ENCODE measurements at regions not wholly inside any gene's neighbourhood (a gene's known extent, or its start where the extent isn't known, plus 50 kb on each side); places are given as distances from the start of the nearest gene placed in this dataset.
"Not testable (repeated sequence)": the region's sequence is repeated elsewhere in the genome, so short reads cannot be mapped to it uniquely, and the experiment has no call there.

DNA sequence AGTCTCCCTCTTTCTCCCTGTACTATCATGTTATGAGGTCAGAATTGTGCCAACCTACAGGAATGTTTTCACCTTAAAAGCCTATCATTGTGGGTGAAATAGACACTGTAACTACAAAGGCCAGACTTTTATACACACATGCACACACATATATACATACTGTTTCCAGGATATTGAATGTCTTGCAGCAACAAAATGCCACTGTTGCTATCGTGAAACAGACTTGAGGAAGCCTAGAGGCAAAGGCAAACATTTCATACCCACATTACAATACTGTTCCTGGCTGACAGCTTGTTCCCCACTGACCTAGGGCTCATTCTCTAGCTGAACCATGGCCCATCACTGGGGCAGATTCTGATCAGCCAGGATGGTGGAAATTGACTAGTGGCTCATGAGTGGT is 125.1 kb upstream of the DUSP10 start:
- ChIA-PET CTCF (no interaction called here), POLR2A (no interaction called here)
- DNase-seq (ENCODE audit: low read depth, low spot score) = no peak
- TF ChIP-seq CTCF (IDR thresholded peaks at IDR 0.05; ENCODE audit: insufficient read depth, low read length, missing control alignments) = no peak
- H3K4me3 ChIP-seq (ENCODE audit: low read depth, low read length) = no peak overlapping the region

GRCh38 chr1:221865808-221866207 is 123.9 kb upstream of the DUSP10 start:
- TF ChIP-seq CTCF (IDR thresholded peaks at IDR 0.05; ENCODE audit: insufficient read depth, low read length, missing control alignments) = no peak
- ChIA-PET POLR2A (interaction anchor here (0.7 kb wide), 1 partner anchor 124 kb away, joined by 3 read pairs; no protein-coding TSS in a partner anchor), CTCF (interaction anchor here (1.0 to 1.3 kb wide), 3 partner anchors 11 to 424 kb away, joined by 3 to 4 read pairs (median 3); no protein-coding TSS in a partner anchor)
- no peak overlapping the region for H3K4me3 ChIP-seq (ENCODE audit: low read depth, low read length)
- no peak for DNase-seq (ENCODE audit: low read depth, low spot score)

- no peak overlapping the region for H3K4me3 ChIP-seq (ENCODE audit: low read depth, low read length)
- no peak for DNase-seq (ENCODE audit: low read depth, low spot score)
- POLR2A ChIA-PET = no interaction called here
- CTCF ChIA-PET = no interaction called here
- TF ChIP-seq CTCF (IDR thresholded peaks at IDR 0.05; ENCODE audit: insufficient read depth, low read length, missing control alignments) = no peak
These were observed 121.7 kb upstream of the DUSP10 start for GRCh38 chr1:221863635-221864034.

DNA sequence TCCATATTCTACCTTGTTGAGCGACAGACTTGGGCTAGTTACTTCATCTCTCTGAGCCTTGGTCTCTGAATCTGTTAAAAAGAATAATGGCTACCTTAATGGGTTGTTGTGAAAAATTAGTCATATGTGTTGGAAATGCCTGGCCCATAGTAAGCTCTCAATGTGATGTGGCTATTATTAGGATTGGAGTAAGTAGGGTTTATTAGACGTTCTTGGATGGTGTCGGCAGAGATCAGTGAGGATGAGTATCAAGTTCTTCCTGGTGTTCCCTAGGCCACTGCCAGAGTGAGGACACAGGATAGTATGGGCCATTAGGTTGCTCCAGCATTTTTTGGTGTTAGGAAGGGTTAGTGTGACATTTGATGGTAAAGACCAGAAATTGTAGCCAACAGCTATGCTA is 121.1 kb upstream of the DUSP10 start:
- H3K4me3 ChIP-seq (ENCODE audit: low read depth, low read length) = no peak overlapping the region
- ChIA-PET POLR2A (no interaction called here), CTCF (no interaction called here)
- TF ChIP-seq CTCF (IDR thresholded peaks at IDR 0.05; ENCODE audit: insufficient read depth, low read length, missing control alignments) = no peak
- no peak for DNase-seq (ENCODE audit: low read depth, low spot score)

GRCh38 chr1:221858818-221859611 is 117.1 kb upstream of the DUSP10 start:
- TF ChIP-seq CTCF (IDR thresholded peaks at IDR 0.05; ENCODE audit: insufficient read depth, low read length, missing control alignments) = no peak
- peak; percentile 52 for DNase-seq (ENCODE audit: low read depth, low spot score)
- ChIA-PET CTCF (no interaction called here), POLR2A (interaction anchor here (1.0 to 1.1 kb wide), 2 partner anchors 11 to 29 kb away, joined by 4 read pairs; no protein-coding TSS in a partner anchor)
- no peak overlapping the region for H3K4me3 ChIP-seq (ENCODE audit: low read depth, low read length)

- H3K4me3 ChIP-seq (ENCODE audit: low read depth, low read length); DNase-seq (ENCODE audit: low read depth, low spot score); CTCF ChIA-PET; POLR2A ChIA-PET: not testable (repeated sequence)
These were observed 115.2 kb upstream of the DUSP10 start for GRCh38 chr1:221857094-221857444.
